ENCODE measurements at regions not wholly inside any gene's neighbourhood (a gene's known extent, or its start where the extent isn't known, plus 50 kb on each side); places are given as distances from the start of the nearest gene placed in this dataset.

- no peak for TF ChIP-seq REST (IDR thresholded peaks at IDR 0.05; ENCODE audit: insufficient read depth in 1 of 2, low read depth in 2 of 2, low read length in 1 of 2)
- TF ChIP-seq POLR2AphosphoS5 (IDR thresholded peaks at IDR 0.05; ENCODE audit: low read depth, low read length), result no peak
- no peak for TF ChIP-seq SIN3A (IDR thresholded peaks at IDR 0.05; ENCODE audit: borderline replicate concordance, insufficient read depth, low read depth, low read length)
- TF ChIP-seq TCF7L2 (IDR thresholded peaks at IDR 0.05; ENCODE audit: low read depth, low read length), result no peak
- no peak for TF ChIP-seq CTCF (IDR thresholded peaks at IDR 0.05)
- DNase-seq (ENCODE audit: low read depth, low spot score) (no peak), ATAC-seq (no peak)
- POLR2A ChIA-PET, result no interaction called here
- CTCF ChIA-PET, result no interaction called here
- no peak overlapping the region for H3K4me3 ChIP-seq (ENCODE audit: low read depth in 2 of 2, low read length in 2 of 2)
- intact Hi-C loops (cut with micrococcal nuclease; ENCODE audit: unreplicated experiment) (no loop called here), in situ Hi-C loops (cut with HindIII; ENCODE audit: low pct_unique_long_range_greater_than_20kb, low sequenced_read_pairs) (no loop called here)
- no peak overlapping the region for H3K27ac ChIP-seq (ENCODE audit: low read length)
- no peaks in the 10 kb centered on the region for H3K36me3 ChIP-seq (ENCODE audit: control insufficient read depth, insufficient read depth, low read length)
- no peaks in the 10 kb centered on the region for H3K9me3 ChIP-seq (ENCODE audit: control insufficient read depth, insufficient read depth, low read depth, low read length)
- no peaks in the 10 kb centered on the region for H3K4me1 ChIP-seq (ENCODE audit: control insufficient read depth, insufficient read depth, low read length)
- BruUV-seq (replicated peaks), result no TSS peak
- no peaks in the 10 kb centered on the region for H3K27me3 ChIP-seq (ENCODE audit: control insufficient read depth, insufficient read depth, low read length)
Measured at GRCh38 chr6:114995526-114995925, 652.7 kb upstream of the HS3ST5 start.

GRCh38 chr6:114989279-114989964 lies 646.6 kb upstream of the HS3ST5 start:
- DNase-seq (ENCODE audit: low read depth, low spot score) (no peak), ATAC-seq (no peak)
- no peak overlapping the region for H3K27ac ChIP-seq (ENCODE audit: low read length)
- ChIA-PET POLR2A (no interaction called here), CTCF (no interaction called here)
- intact Hi-C loops (cut with micrococcal nuclease; ENCODE audit: unreplicated experiment), result no loop called here
- no TSS peak for BruUV-seq (replicated peaks)
- in situ Hi-C loops (cut with HindIII; ENCODE audit: low pct_unique_long_range_greater_than_20kb, low sequenced_read_pairs), result no loop called here
- no peaks in the 10 kb centered on the region for H3K9me3 ChIP-seq (ENCODE audit: control insufficient read depth, insufficient read depth, low read depth, low read length)
- H3K27me3 ChIP-seq (ENCODE audit: control insufficient read depth, insufficient read depth, low read length), result no peaks in the 10 kb centered on the region
- TF ChIP-seq CTCF (IDR thresholded peaks at IDR 0.05) (no peak), SIN3A (IDR thresholded peaks at IDR 0.05; ENCODE audit: borderline replicate concordance, insufficient read depth, low read depth, low read length) (no peak), REST (IDR thresholded peaks at IDR 0.05; ENCODE audit: insufficient read depth in 1 of 2, low read depth in 2 of 2, low read length in 1 of 2) (no peak), POLR2AphosphoS5 (IDR thresholded peaks at IDR 0.05; ENCODE audit: low read depth, low read length) (no peak), TCF7L2 (IDR thresholded peaks at IDR 0.05; ENCODE audit: low read depth, low read length) (no peak)
- H3K4me3 ChIP-seq (ENCODE audit: low read depth in 2 of 2, low read length in 2 of 2), result no peak overlapping the region
- H3K4me1 ChIP-seq (ENCODE audit: control insufficient read depth, insufficient read depth, low read length), result no peaks in the 10 kb centered on the region
- no peaks in the 10 kb centered on the region for H3K36me3 ChIP-seq (ENCODE audit: control insufficient read depth, insufficient read depth, low read length)
